ENCODE measurements at regions not wholly inside any gene's neighbourhood (a gene's known extent, or its start where the extent isn't known, plus 50 kb on each side); places are given as distances from the start of the nearest gene placed in this dataset.

GRCh38 chr22:44585559-44586350, 87.7 kb upstream of the RTL6 start:
- H3K4me3 ChIP-seq (ENCODE audit: low read depth, low read length), result no peak overlapping the region
- TF ChIP-seq CTCF (conservative IDR thresholded peaks at IDR 0.05; ENCODE audit: low read depth, low read length), result no peak
- DNase-seq (ENCODE audit: low read depth), result no peak

DNA sequence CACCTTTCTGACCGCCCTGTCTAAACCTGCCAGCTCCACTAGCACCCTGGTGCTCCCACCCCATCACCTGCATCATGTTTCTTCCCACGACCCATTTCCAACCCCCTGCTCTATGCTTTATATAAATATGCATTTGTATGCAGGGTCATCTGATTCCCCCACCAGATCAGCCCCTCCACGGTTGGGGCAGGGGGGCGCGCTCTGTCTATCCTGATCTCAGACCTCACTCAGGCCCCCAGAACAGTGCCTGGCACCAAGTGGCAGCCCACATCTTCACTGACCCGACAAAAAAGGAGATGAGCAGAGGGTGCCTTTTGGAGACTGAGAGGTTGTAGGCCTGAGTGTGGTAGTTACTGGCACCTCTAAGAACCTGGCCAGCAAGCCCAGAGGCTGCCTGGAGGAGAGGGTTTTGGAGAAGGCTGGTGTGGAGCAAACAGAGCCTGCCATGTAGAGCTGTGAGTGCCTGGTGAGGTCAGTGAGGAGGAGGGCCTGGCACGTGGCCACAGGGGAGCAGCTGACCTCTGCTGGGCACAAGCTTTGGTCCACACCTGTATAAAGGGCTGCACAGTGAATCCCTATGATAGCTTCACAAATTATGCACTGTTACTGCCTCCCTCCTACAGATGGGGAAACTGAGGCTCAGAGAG, 86.3 kb upstream of the RTL6 start:
- H3K4me3 ChIP-seq (ENCODE audit: low read depth, low read length), result no peak overlapping the region
- no peak for DNase-seq (ENCODE audit: low read depth)
- no peak for TF ChIP-seq CTCF (conservative IDR thresholded peaks at IDR 0.05; ENCODE audit: low read depth, low read length)

GRCh38 chr22:44583854-44584253, 85.8 kb upstream of the RTL6 start:
- no peak overlapping the region for H3K4me3 ChIP-seq (ENCODE audit: low read depth, low read length)
- TF ChIP-seq CTCF (conservative IDR thresholded peaks at IDR 0.05; ENCODE audit: low read depth, low read length), result no peak
- DNase-seq (ENCODE audit: low read depth), result no peak

DNA sequence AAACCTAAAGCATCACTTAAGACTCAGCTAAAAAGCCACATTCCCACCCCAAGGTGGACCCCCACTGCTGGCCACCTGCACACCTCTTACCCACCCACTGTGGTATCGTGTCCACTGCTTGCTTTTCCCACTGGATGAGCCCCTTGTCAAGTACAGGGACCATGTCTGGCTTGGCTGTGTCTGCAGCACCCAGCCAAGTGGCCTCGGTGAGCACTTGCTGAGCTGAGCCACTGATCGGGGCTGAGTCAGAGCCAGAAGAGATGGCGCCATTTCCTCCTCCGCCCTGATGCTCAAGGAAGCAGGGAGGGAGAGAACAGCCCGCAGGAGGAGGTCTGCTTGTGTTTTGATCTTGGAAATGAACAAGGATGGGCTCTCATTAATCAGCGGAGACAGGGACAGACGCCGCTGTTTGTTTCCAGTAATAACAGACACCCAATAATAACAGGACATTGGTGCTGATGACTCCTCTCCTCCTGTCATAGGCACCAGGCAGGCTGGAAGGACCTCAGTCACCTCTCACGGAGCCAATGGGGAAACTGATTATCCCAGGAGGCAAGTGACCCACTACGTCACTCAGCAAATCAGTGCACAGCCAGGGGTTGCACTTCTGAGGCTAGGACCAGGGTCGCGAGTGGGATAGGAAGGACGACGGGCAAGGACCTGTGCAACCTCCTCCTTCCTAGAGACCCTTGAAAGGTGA, 85.2 kb upstream of the RTL6 start:
- H3K4me3 ChIP-seq (ENCODE audit: low read depth, low read length), result no peak overlapping the region
- TF ChIP-seq CTCF (conservative IDR thresholded peaks at IDR 0.05; ENCODE audit: low read depth, low read length), result no peak
- DNase-seq (ENCODE audit: low read depth), result no peak

DNA sequence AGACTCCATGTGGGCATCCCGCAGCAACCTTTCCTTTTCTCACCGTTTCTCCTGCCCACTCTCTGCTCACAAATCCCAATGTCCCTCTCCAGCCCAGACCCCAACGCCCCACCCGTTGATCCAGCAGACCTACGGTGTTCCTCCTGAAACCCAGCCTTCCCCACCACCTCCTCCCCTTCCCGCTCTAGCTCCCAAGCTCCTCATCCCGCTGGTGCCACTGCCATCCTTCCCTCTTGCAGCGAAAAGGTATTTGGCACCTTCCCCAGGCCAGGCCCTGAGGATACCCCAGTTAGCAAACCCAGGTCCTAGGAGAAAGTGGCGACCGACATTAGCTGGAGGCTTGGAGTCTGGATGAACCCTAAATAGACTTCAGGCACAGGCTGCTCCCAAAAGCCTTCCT, 84.0 kb upstream of the RTL6 start:
- no peak for DNase-seq (ENCODE audit: low read depth)
- TF ChIP-seq CTCF (conservative IDR thresholded peaks at IDR 0.05; ENCODE audit: low read depth, low read length), result no peak
- H3K4me3 ChIP-seq (ENCODE audit: low read depth, low read length), result no peak overlapping the region

GRCh38 chr22:44581096-44581435, 83.0 kb upstream of the RTL6 start:
- H3K4me3 ChIP-seq (ENCODE audit: low read depth, low read length), result no peak overlapping the region
- no peak for TF ChIP-seq CTCF (conservative IDR thresholded peaks at IDR 0.05; ENCODE audit: low read depth, low read length)
- DNase-seq (ENCODE audit: low read depth), result no peak
